Stimulated activated CD8-positive, alpha-beta memory T cell treated with anti-CD3 and anti-CD28 coated beads, Interleukin-7, amount 100 ng/mL, for 1 hour (primary cell): ENCODE measurements at regions not wholly inside any gene's neighbourhood (a gene's known extent, or its start where the extent isn't known, plus 50 kb on each side); places are given as distances from the start of the nearest gene placed in this dataset.
"Not testable (repeated sequence)": the region's sequence is repeated elsewhere in the genome, so short reads cannot be mapped to it uniquely, and the experiment has no call there.

Source experiments
- DNase-seq, 2 donors: peaks; one replicate each; pipeline ENCODE4 v3.0.0-alpha.2; 2020; ENCODE audit warnings: low read depth in 2 of 2

DNA sequence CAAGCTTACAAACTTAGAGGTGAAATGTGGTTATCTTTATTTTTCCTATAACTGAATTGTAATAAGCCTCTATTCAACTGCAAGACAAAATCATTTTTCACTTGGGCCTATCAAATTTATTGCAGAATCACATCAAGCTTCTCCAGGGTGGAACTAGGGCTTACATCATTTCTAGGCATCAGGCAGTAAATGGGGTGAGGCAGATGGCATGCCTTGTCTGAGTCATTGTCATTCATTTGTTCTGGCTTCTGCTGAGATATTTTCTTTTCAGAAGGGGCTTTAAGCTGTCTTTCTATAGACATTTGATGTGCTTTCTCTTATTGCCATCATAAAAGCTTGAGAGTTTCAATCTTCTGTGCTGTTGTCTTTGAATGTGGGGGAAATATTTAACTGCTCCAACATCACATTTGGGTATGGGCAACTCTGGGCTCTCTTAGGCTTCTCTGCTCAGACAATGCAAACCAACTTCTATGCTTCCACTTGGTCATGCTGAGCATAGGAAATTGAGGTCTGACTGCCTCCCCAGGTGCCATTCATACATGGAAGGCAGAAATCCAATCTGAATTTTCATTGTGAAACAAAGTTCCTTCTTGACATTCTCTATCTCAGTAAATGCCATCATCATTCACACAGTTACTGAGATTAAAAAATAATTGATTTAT is 225.8 kb upstream of the GIMD1 start:
- DNase-seq: no peak

DNA sequence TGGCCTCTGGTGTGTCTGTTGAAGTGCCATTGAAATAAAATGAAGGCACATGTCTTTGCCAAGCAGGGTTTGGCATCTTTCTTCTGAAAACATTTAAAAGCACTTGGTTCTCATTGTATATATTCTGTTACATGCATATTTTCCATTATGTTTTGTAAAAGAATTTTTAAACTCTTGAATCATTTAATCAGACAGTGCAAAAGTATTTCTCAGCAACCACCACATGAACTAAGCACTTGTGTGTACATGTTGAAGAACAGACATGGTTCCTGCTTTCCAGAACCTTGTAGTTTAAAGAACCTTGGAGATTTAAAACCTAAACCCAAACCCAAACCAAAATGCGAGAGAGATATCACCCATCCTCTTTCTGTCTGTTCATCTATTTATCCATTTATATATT is 220.3 kb upstream of the GIMD1 start:
- DNase-seq: no peak

DNA sequence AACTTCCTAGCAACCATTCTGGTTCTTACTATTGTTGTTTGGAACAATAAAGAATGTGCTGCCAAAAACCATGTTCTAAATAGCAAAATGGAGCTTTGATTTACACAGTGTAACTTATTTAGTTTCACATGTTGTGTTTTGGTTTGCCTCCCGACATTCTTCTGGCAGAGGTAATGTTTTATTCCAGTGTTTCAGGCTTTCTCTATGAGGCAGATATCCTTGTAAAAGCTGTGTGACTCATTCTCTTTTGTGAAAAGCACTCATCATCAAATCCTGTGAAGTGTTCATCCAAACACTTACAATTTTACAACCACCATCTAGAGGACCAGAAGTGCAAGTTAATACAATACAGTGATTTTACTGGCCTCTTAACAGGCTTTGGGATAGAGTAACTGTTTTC is 219.0 kb upstream of the GIMD1 start:
- no peak for DNase-seq

DNA sequence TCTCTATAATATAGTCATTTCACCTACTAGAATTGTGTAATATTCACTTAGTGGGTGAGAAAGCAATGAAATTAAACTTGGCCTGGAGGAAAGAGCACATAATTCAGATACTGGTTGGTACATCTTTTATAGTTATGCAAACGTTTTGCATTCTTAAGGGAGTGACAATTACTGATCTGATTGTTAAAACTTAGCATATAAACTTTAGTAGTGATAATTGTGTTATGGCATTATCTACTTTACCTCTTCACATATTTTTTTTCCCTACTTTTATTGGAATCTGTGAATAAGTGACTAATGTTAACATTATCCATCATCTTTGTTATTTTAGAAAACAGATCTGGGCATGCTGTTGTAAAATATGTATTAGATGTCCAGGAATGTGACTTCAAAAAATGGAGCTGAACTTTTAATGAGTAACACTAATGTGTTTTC is 217.4 kb upstream of the GIMD1 start:
- DNase-seq: no peak

DNA sequence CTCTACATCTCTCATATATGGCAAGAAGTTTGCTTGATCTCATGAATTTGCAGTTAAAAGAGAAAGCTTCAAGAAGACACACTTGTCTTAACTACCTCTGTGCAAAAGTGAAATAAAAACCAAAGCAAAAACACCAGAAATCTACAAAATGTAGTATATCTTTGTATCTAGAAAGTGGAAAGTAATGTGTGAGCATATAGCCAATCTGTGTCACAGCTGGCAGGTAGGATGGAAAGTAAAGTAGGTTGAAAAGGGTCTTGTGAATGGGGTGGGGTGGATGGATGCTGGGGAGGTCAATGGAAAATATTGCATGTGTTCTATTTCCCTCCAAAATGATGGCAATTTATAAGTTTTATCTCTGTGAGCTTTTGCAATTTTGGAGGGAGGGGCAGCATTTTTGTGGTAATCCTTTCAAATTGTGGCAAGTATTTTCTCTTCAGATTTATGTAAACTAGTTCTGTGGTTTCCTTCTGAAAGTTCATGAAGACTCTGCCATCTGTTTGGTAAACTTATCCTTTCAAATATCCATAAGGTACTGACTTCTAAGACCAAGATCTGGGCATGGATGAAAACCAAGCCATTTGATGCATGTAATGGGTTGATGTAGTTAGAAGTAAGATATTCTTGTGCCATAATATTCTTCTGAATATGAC is 215.9 kb upstream of the GIMD1 start:
- DNase-seq: no peak

DNA sequence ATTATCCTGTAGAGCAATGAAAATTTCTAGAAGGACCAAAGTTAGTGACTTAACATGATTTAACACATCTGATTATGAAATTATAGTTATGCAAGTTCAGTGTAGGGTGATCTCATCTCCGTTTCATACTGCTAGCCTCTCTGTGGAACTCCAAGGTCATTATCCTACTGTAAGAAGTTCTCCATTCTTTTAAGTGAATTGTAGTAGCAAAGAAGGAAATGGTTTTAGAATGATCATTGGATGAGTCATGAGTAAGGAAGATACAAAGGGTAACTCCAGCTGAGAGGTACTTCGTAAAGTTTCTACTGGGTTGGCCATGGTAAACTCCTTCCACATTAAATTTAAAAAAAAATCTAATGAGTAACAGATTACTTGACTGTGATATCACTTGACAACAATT is 215.0 kb upstream of the GIMD1 start:
- DNase-seq: no peak

DNA sequence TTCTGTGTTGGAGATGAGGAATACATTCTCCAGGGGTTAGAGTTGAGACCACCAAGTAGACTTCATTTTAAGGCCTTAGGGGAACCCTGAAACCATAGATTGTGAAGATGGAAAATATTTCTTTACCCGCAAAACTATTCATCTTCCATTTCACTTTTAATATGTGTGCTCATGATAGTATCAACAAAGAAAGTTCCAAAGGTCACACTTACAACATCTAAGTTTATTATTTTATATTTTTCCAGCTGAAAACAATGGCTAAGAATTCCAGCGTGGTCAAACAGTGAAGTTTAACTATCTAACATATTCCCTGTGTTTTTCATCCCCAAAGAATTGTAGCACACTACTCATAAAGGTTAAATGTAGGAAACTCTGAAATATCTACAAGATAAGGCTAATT is 214.5 kb upstream of the GIMD1 start:
- DNase-seq: no peak

DNA sequence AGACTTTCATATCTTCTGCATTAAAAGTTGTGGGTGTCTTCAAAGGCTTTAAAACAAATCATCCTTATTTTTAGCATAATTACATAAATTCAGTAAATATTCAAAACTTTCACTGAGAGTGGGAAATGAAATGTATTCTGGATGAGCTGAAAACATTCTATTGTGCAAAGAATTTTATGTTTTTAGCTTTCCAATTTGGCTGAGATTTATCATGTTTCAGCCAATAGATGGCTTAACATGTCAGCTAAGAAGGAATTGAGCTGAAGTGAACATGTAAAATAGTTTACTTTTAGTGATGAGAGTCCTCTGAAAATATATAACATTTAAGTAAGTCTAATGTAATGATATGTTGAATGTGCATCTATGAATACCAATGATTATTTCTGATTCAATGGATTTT is 213.5 kb upstream of the GIMD1 start:
- no peak for DNase-seq

DNA sequence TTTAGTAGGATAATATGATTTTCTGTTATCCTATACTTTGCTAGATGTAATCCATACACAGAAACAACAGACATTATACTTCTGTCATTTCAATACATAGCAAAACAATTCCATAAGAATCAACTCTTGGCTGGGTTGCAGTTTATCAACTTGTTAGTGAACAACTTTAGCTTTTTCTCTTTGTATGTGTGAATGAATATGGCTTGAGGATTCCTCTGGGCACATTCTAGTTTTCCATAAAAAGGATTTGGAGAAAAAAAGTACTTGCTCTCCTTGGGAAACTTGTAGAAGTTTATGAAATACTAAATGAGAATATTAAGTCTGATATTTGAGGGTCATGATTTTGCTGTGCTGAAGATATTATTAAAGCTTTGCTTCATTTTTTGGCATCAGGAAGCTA is 210.7 kb upstream of the GIMD1 start:
- DNase-seq: no peak

DNA sequence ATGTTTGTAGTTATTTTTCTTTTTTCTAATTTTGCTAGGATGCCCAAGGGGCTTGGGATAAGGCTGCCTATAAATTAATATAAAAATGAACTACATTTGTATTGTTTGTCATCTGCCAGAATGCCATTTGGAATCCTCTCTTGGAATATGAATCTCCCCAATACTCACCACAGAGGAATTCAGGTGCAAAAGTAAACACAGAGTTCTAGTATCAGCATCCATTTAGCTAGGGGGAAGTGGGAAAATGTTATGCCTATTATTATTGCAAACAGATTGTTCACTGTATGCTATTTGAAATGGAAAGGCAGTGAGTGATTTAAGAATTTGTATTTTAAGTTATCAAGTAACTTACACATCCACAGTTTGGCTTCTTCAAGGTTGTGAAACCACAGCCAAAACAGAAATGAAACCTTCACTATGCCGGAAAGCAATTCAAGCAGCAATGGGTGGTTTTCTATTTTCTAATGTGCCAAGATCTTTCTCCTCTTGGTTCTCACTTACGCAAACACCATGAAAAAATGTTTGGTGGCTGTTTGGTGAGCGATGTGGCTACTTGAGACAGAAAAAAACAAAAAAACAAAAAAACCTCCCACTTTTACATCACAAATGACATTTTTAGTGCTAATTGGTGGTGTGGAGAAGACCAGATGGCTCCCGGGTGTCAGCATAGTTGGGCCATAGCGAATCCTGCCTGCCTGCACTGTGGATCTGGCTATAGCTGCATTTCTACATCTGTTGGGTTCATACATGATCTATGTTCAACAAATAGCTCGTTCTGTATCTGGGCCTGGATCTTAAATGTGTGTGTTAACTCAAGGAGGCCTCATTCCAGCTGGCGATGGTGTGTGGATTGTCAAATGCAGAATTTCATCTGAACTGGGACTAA is 200.8 kb upstream of the GIMD1 start:
- no peak for DNase-seq

DNA sequence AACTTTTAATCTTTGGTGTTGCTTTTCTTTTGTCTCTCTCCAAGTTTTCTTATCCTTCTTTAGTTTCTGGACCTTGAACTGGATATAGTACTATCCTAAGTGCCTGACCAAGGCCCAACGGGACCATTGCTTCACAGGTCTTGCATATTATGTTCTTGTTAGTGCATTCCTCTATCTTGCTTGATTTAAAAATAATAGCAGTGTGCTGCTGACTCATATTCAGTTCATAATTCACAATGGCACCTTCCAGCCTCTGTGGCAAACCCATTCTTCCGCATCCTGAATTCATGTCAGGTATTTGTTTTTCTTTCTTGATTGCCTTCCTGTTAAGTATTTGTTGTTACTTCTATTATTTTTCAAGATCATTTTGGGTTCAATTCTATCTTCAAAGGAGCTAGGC is 197.1 kb upstream of the GIMD1 start:
- DNase-seq: no peak

DNA sequence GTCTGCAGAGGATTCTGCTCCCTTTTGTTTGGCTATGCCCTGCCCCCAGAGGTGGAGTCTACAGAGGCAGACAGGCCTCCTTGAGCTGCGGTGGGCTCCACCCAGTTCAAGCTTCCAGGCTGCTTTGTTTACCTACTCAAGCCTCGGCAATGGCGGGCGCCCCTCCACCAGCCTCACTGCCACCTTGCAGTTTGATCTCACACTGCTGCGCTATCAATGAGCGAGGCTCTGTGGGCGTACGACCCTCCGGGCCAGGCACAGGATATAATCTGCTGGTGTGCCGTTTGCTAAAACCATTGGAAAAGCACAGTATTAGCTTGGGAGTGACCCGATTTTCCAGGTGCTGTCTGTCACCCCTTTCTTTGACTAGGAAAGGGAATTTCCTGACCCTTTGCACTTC is 195.1 kb upstream of the GIMD1 start:
- not testable (repeated sequence) for DNase-seq

DNA sequence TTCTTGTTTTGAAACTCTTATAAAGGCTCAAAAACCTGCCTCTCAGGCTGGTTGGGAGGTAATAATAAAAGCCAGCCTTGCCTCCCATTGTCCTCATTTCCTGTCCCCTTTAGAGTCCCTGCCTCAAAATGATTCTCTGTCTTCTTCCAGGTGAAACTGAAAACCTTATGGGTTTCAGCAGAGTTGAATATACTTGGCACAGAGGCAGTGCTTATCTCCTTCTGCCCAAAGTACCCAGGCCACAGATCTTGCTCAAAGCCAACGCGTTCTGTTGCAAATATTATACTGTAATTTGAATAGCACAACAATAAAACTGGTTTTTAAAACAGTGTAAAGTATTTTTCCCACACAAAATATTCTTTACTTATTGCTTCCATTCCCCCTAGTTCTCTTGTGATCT is 183.1 kb upstream of the GIMD1 start:
- DNase-seq: no peak

DNA sequence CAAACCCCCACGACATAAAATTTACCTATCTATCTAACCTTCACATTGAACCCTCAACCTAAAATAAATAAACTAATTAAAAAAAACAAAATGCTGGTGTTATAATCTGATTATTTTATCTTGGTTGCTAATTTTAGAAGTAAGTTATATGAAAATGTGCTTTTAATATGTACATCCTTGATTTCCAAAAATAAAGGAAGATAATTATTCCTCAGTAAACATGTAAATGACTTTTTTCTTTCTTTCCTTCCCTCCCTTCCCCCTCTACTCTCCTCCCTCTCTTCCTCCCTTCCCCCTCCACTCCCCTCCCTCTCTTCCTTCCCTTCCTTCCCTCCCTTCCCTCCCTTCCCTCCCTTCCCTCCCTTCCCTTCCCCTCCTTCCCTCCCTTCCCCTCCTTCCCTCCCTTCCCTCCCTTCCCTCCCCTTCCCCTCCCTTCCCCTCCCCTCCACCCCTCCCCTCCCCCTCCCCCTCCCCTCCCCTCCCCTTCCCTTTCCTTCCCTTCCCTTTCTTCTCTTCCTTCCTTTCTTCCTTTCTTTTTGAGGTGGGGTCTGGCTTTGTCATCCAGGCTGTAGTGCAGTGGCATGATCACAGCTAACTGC is 180.0 kb upstream of the GIMD1 start:
- no peak for DNase-seq

DNA sequence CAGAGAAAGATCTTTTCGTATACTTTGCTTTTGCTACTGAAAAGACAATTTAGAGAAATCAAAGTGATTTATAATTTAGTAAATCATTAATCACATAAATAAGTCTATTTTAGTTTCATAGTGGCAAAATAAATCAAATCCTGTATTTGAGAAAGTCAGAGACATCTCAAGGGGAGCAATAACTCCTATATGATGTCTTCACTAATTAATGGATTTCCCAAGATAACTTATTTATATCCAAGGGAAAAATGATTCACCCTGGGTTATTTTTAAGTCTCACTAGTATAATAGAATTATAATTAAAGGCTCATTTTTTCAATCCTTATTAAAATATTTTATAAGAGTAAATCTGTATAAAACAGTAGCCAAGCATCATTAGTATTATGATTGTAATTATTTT is 177.8 kb upstream of the GIMD1 start:
- no peak for DNase-seq

DNA sequence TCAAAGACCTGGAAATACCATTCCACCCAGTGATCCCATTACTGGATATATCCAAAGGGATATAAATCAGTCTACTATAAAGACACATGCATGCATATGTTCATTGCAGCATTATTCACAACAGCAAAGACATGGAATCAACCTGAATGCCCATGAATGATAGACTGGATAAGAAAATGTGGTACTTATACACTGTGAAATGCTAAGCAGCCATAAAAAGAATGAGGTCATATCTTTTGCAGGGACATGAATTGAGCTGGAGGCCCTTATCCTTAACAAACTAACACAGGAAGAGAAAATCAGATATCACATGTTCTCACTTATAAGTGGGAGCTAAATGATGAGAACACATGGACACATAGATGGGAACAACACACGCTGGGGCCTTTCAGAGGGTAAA is 174.0 kb upstream of the GIMD1 start:
- not testable (repeated sequence) for DNase-seq

DNA sequence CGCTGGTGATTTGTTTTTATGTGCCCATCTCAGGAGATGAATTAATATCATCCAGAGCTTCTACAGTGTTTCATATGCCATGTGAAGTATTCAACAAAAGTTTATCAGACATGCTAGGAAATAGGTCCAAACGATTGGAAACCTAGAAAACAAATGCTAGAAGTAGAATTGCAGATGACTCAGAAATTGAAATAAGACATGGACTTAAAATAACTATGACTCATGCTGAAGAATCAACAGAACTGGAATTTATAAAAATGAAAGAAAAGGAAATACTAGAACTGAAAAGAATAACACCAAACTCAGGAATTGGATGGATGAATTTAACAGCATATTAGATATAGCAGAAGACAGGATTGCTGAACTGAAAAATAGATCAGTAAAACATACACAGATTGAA is 172.7 kb upstream of the GIMD1 start:
- no peak for DNase-seq

DNA sequence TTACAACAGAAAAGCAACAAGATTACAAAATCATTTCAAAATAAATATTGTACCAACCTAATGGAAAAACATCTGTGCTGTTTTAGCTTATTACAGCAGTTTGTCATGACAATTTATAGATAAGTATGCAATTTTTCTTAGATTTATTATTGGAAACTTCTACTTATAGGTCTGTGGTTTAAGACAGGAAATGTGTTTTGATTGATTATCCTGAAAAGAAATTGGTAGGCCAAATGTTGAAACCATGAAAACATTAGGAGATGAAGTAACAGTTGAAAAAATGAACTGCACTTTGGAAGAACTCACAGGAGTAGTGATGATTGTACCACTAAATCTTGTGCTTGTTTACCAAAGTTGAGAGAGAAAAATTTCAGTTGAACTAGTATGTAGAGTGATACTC is 162.2 kb upstream of the GIMD1 start:
- DNase-seq: no peak

DNA sequence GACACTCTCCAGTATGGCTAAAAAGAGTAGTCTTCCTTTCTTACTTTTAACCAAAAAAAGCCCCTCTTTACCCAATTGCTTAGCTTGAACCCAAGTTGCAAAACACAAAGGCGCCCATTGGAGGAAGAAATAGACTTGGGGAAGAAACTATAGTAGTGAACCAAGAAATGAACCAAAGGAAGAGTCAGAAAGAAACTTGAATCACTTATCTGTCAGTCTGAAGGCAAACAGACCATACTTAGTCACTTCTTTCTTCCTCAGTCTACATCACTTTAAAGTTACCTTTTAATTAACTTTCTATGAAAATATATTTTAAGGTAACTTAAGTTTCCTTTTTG is 161.4 kb upstream of the GIMD1 start:
- no peak for DNase-seq

DNA sequence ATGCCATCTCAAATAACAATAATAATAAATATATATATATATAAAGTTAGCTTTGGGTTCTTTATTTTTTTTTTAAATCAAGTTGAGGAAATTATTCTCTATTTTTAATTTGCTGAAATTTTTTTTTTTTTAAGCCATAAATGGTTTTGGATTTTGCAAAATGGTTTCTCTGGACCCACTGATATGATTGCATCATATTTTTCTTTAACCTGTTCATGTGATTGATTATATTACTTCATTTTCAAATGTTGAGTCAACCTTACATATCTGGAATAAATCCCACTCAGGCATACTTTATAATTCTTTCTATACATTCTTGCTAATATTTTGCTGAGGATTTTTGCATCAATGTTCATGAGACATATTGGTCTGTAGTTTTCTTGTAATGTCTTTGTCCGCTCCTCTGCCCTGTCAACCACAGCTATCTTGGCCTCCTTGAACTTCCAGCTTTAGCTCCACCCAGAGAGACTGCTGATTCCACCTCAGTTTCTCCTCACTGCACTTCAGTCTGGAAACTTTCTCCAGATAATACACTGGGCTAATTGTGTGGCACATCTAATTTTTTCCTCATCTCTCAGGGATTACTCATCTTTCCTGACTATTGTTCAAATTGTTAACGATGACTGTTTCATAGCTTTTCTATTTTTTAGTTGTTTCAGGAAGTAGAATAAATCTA is 160.9 kb upstream of the GIMD1 start:
- DNase-seq: no peak

DNA sequence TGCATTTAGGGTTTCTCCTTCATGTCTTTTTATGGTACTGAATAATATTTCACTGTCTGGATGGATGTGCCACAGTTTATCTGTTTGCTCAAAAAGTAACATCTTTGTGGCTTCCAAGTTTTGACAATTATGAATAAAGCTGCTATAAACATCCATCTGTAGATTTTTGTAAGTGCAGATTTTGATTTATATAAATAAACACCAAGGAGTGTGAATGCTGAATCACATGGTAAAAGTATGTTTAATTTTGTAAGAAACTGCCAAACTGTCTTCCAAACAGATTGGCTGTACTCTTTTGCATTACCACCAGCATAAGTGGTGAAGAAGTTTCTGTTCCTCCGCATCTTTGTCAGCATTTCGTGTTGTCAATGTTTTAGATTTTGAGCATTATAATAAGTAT is 158.7 kb upstream of the GIMD1 start:
- DNase-seq: no peak

DNA sequence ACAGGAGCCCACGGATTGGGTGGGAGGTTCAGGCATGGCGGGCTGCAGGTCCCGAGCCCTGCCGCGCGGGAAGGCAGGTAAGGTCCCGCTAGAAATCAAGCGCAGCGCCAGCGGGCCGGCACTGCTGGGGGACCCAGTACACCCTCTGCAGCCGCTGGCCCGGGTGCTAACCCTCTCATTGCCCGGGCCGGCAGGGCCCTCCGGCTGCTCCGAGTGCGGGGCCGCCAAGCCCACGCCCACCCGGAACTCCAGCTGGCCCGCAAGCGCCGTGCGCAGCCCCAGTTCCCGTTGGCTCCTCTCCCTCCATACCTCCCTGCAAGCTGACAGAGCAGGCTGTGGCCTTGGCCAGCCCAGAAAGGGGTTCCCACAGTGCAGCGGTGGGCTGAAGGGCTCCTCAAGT is 156.8 kb upstream of the GIMD1 start:
- DNase-seq: not testable (repeated sequence)
